Peyer's patch (tissue), 4 donors: ENCODE measurements at regions not wholly inside any gene's neighbourhood (a gene's known extent, or its start where the extent isn't known, plus 50 kb on each side); places are given as distances from the start of the nearest gene placed in this dataset.

ENCODE experiments used
- CTCF ChIP-seq, 6 experiments: fragments of 450-650 bp in 4 of 6; fragments of 200-600 bp in 2 of 6; sonication (generic) in 1 of 6; IDR thresholded peaks; one replicate each; pipeline ENCODE4 v1.5.1; 2017 to 2019; ENCODE audit warnings: antibody characterized with exemption in 6 of 6, mild to moderate bottlenecking in 3 of 6, moderate library complexity in 1 of 6
- POLR2A ChIP-seq, 2 donors: fragments of 450-650 bp; IDR thresholded peaks; one replicate each; pipeline ENCODE4 v1.5.1; 2017; ENCODE audit warnings: antibody characterized with exemption in 2 of 2, mild to moderate bottlenecking in 2 of 2, moderate library complexity in 2 of 2

DNA sequence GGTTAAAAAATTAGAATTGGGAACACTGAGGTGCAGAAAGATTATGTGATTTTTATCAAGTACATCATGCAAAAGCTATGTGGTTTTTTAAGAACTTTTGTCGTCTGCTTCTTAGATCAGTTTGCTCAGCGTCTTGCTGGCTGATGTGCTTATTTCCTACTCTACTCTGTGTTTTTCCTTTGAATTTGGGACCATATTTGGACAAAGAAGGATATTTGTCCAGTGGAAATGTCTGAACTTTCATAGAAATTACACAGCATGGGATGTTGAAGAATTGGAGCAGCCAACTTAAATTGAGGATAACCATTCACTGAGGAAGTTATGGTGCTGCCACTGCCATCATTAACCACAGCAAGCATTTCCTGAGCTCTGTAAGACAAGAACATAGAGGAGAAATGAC, 252.8 kb upstream of the HS3ST5 start:
- TF ChIP-seq POLR2A (IDR thresholded peaks at IDR 0.05) (no peak), CTCF (IDR thresholded peaks at IDR 0.05) (no peak)
